ENCODE measurements at regions not wholly inside any gene's neighbourhood (a gene's known extent, or its start where the extent isn't known, plus 50 kb on each side); places are given as distances from the start of the nearest gene placed in this dataset.
"Not testable (repeated sequence)": the region's sequence is repeated elsewhere in the genome, so short reads cannot be mapped to it uniquely, and the experiment has no call there.

DNA sequence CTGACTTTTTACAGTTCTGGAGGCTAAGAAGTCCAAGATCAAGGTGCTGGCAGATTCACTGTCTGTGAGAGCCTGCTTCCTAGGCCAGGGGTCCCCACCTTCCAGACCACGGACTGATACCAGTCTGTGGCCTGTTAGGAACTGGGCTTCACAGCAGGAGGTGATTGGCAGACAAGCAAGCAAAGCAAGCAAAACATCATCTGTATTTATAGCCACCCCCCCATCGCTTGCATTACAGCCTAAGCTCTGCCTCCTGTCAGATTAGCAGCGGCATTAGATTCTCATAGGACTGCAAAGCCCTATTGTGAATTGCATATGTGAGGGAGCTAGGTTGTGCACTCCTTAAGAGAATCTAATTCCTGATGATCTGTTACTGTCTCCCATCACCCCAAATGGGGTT, 194.7 kb upstream of the THRB start:
- DNase-seq = no peak

DNA sequence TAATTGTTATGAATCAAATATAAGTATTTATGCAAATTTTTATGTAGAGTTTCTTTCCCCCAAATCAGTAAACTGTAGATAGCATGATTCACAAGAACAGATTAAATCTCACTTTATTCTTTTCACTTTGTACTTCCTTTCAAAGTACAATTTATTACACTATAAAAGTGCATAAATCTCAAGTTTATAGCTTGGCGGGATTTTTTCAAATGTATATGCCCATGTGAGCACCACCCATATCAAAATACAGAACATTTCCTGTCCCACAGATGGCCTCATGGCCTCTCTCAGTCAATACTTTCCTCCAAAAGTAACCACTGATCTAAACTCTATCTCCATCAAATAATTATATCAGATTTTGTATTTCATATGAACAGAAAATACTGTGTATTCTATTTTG, 196.1 kb upstream of the THRB start:
- DNase-seq = no peak

DNA sequence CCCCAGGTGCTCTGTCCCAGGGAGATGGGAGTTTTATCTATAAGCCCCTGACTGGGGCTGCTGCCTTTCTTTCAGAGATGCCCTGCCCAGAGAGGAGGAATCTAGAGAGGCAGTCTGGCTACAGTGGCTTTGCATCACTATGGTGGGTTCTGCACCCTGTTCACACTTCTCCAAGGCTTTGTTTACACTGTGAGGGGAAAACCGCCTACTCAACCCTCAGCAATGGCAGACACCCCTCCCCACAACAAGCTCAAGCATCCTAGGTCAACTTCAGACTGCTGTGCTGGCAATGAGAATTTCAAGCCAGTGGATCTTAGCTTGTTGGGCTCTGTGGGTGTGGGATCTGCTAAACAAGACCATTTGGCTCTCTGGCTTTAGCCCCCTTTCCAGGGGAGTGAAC, 204.4 kb upstream of the THRB start:
- DNase-seq = not testable (repeated sequence)

DNA sequence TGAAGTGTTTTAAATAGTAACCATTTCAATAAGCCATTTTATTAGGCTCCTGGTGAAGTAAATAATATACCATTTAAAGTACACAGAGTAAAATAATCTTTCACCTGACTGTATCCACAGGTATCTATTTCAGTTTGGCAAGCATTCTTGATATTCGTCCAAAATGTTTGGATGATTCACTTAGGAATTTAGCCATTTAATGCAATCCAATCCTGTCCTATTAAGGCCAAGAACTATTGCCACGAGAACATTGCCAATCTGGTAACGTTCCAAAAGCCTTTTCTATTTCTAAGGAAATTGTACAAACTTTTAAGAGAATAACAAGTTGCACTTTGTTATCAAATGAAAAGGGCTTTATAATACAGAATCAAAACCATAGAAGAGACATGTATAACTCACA, 209.8 kb upstream of the THRB start:
- no peak for DNase-seq

DNA sequence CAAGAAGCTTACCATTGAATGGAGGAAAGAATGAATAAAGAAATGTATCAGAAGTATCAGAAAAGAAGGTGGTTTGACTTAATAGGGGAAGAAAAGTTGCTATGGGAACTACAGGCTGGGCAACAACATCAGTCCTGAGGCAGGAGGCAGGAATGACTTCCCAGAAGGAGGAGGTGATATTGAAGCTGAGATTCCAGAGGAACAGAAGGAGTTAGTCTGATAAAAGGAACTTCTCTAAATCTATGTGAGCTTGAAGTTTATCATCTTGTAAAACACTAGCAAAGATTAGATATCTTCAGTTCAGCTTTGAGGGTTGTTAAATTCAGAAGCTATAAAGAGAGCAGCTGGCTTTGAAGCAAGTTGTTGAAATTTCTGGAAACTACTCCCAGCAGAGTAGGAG, 213.3 kb upstream of the THRB start:
- DNase-seq = no peak

DNA sequence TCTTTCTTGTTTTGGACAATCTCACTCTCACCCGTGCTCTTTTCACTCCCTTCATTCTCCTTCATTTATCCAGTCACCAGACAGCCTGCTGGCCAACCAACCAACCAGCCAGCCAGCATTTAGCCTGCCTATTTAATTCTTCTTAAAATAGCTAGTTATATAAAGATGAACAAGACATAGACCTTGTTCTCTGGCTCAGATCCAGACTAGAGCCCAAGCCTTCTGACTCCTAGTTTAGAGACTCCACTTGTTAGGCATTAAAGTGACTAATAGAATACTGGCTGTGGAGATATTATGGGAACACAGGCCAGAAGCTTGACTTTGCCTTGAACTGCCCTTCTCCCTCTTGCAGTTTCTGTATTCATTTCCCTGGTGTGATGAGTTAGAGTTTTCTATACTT, 215.3 kb upstream of the THRB start:
- DNase-seq = no peak

DNA sequence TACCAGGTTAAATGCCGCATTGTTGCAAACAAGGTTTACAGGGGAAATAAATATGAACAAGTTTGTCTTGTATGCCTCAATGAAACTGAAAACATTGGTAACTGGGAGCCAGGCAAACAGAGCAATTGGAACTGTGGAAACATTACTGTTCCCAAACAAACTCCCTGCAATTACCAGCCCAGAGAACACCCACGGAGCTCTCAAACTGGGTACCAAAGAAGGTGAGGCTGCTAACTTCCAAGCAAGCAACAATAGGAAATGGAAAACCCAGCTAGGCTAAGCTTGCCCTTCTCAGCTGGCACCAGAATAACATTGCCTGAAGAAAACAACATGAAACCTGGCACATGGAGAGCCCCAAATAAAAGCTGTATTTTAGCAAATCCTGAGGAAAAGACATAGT, 218.9 kb upstream of the THRB start:
- no peak for DNase-seq

DNA sequence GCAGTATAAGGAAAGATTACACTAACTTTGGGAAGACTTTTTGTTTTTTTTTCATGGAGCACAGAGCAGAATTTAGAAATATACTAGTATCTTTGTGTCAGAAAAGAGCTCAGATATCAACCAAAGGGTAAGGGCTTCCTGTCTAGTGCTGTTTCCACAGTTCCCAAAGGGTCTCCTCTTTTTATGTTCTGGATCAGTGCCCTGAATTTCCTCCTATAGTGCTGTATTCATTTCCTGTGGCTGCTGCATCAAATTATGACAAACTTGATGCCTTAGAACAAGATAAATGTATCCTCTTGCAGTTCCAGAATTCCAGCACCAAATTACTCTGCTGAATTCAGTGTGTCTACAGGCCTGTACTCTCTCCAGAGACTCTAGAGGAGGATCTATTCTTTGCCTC, 219.8 kb upstream of the THRB start:
- no peak for DNase-seq

DNA sequence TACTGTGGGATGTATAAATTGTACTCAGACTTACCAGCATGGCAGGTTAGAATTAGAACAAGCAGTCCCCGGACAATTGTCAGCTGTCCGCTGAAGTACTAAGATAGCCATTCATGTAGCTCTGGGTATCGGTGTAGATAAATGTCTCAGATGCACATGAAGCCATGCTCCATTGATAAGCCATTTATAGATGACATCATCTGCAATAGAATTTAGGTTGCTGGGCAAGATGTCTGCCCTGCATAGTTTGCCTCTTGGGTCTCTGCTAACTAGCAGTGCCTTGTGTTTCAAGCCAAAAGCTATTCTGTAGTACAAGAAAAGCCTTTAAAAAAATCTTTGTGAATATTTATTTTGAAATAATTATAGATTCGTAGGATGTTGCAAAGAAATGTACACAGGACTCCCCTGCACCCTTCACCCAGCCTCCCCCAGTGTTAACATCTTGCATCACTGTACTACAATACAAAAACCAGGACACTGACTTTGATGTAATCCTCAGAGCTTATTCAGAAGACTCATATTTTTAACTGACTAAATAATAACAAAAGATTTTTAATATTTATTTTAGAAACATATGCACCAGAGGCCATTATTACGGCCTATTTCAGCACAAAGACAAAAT, 220.6 kb upstream of the THRB start:
- no peak for DNase-seq

DNA sequence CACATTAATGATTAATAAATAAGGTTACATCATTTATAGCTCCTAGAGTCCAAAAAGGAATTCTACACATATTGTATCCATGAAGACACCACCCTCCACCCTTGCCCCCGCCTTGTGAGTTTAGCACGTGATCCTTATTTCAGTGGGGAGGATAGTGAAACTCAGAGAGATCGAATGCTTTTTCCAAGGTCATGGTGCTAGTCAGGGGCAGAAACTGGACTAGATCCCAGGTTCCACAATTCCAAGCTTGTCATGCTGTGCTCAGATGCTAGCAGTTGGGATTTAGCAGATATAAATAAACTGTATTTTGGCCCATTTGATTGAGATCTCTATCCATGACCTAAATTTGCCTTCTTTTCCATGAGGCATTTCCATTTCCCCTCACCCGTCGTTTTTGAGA, 227.4 kb upstream of the THRB start:
- no peak for DNase-seq

DNA sequence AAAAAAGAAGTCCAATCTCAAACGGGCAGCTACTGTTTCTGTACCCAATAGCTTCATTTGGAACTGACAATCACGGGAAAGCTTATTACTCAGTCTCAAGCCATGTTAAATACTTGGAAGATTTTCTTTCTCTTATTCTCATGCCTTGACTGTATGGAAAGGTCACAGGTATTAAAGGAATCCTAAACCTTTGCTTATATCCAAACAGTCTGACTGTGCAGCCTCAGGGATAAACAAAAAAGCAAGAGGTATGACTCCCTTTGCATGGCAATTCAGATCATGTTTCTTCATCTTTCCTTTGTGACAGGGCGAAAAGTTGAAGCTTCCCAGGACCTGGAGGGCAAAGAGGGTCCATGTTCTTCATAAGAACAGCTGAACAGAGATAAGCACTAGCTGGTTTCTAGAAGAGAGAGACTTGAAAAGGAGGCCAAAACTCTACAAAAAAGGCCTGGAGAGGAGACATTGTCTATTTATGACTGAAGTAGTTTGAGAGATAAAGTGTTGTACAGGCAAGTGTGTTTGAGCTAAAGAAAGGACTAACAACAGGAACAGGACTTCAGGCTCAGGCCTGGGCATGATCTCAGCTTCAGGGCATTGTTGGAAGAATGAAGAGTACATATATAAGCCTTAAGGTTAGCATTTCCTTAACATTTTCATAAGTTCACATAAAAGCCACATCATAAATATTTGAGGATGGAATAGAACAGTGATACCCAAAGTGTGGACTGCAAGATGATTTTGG, 231.0 kb upstream of the THRB start:
- no peak for DNase-seq

DNA sequence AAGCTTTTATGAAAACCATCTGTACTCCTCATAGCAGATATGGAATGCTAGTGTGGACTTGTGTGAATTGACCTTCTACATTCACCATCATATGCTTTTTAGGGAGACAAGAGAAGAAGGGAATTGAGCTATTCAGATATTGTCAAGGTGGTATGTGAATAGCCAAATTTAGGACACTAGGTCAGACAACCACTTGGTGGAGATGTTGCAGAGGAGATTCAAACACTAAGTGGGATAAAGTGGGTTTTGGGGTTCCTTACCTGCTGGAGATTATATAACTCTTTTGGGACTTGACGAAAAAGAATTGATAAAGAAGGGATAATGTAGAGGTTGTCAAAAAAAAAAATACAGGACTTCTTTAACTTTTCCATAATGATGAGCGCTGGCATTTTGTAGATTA, 231.8 kb upstream of the THRB start:
- DNase-seq = no peak

DNA sequence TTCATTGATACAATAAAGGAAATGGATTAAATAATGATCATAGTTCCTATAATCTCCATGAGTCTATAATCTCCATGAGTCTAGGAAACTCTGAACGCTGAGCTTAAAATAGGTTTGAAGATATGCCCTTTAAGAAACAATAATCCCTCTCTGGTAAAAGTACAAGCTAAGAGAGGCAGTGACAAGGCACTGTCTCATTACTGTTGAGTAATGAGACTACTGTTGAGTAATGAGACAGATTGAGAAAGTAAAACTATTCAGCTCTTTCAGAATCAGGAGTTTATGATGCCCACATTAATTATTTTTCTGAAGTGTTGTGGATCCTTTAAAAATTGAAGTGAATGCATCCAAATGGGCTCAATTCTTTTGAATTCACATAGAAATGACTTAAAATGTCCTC, 235.5 kb upstream of the THRB start:
- DNase-seq = no peak

DNA sequence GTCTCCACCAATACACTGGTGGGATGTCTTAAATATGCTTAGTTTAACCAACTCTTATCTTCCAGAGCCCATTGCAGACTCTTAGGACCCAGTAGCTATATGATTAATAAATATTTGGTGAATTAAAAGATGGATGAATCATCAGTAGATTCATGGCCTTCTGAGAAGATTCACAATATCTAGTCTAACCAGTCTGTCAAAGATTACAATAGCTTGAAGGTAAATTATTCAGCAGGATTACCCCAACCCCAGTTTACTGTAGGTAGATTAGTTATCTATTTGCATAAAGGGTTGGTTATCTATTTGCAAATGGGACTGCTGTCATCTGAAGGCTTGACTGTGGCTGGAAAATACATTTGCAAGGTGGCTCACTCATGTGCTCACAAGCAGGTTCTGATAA, 239.4 kb upstream of the THRB start:
- no peak for DNase-seq

DNA sequence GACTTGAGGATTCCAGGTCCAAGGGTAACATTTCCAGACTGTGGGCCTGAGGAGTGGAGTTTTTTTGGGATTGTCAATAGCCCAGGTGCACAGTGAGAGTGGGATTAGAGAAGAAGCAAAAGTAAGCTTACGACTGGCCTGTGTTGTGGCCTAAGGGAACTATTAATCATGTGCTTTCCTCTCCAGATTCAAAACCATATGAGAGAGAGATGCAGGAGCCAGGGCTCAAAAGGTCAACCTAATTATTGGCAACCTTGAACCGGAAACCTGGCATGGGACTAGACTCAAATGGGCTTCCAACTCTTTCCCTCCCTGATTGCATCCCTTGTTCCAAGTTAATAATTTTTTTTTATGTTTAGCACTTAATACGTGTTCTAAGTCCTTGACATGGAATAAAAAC, 242.1 kb upstream of the THRB start:
- no peak for DNase-seq

DNA sequence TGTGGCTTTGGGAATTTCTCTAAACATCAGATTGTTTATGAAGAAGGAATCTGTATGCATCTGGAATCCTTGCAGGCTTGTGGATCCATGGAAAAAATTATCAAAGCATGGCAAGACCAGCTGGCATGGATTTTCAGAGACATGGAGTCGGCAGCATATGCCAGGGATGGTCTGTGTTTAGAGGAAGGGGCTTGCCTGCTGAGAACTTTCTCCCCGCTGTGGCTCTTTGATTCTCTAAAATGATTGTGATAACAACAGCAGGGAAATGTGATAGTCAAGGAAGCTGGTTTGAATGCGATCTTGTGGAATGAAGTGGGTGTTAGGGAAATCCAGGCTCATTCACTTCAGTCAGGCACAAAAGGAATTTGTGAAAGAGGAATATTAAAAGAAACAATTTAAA, 245.7 kb upstream of the THRB start:
- DNase-seq = no peak

DNA sequence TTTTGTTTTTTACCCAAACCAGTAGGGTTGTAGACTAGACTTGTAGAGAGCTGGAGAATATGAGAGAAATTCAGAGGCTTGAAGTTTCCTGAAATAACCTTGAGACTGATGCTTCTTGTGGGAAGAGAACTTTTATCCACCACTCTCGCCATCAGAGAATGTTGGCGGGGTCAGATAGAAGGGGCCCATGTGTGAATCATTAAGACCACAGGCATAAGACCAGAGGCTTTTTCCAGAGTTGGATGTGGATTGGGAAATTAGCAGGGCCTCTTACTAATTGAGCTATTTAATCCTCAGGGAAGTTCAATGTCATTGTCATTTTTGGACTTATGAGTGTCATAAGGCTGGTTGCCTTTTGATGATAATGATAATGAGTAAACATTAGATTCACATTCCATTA, 246.9 kb upstream of the THRB start:
- no peak for DNase-seq

DNA sequence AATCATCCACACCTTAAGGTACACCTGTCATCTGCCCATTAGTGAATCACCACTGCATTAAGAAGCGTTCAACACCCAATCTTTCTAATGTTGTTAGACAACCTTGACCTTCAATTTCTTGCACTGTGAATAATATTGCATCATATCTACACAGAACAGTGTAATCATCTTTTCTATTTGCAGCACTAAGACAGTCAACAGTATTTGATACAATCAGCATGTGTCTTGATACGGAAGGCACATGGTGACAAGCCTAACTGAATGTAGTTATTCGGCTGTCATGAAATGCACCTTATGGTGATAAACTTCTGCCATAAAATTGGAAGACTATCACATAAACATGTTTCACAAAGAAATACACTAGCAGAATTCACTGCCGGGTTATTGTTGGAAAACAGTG, 253.9 kb upstream of the THRB start:
- no peak for DNase-seq

DNA sequence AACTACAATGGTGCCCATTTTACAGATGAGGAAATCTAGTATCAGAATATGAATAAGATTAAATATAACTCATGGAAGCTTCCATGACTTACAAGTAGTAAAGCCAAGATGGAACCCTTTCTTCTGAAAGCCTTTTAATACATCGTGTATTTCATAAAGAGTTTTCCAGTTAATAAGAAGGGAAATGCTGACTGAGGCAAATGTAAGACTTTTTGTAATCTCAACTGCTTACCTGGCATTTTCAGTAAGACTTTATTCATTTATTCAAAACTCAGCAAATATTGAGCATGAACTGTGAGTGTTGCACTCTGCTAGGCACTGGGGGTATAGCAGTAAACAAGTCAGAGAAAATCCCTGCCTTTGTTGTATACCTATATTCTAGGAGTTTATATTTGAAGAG, 256.4 kb upstream of the THRB start:
- DNase-seq = no peak

DNA sequence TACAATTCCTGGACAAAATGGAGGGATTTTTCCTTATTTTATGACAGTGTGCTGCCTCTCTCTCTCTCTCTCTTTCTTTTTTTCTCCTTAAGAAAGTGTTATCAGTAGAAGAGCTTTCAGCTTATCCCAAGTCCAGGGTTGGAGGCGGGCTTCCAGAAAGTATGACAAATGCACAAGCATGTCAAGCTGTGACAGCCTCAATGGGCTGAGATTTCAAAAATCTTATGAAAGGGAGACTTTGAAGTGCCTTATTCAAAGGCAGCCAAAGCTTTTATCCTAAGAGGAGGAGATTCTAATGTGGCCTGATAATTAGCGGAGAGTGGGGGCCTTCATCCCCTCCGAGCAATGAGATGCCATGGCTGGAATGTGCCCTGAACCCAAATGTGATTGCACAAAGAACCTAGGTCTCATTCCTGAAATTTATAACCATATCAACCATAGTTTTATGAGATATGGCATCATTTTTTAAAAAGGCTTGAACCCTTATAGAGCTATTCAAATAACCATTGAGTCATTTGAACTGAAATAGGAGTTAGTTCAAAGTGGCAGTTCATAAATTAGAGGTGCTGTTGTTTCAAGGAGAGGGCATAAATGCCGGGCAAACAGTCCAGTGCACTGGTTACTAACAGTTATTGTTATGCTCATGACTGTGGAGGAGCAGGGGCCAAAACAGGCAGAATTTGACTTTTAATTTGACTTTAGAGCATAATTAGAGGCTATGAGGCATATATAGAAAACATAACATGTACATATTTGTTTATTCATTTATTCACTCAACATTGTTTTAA, 261.6 kb upstream of the THRB start:
- no peak for DNase-seq

DNA sequence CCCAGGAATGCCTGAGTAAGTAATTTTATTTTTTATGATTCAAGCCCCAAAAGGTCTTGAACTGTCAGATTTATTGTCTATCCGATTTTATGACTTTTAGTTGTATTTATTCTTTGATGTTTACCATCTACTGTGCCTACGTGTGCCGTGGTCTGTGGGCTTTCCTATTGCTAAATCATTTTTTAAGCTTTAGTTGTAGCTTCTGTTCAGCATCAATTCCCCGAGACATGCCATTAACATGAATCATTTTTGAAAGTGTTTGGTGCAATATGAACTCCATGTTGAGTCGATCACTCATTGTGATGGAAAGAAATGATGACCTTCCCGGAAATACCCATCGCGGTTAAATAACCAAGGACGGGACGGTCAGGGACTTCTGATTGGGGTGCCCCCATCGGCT, 268.7 kb upstream of the THRB start:
- no peak for DNase-seq

DNA sequence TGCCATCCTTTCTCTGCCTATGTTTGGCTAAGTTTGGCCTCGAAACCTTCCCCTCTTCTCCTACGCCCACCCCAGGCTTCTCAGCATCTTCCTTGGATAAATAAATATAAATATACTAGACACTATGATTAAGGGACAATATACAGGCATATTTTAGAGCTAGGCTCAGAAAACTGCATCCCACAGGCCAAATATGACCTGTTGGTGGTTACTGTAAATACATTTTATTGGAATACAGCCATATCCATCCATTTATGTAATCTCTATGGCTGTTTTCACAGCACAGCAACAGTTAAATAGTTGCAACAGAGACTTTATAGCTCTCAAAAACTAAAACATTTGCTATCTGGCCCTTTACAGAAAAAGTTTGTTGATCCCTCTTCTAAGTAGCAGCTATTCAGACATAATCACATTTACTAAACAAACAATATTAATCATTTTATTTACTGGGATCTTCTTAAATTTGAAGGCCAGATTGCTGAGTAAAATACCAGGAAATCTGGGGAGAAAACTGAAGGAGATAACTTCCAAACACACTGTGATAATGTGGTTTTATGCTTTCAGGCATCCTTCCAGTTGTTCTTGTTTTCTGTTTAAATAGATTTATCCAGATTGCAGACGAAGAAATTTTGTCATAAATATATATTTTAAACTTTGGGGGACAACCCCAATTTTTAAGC, 269.7 kb upstream of the THRB start:
- no peak for DNase-seq

DNA sequence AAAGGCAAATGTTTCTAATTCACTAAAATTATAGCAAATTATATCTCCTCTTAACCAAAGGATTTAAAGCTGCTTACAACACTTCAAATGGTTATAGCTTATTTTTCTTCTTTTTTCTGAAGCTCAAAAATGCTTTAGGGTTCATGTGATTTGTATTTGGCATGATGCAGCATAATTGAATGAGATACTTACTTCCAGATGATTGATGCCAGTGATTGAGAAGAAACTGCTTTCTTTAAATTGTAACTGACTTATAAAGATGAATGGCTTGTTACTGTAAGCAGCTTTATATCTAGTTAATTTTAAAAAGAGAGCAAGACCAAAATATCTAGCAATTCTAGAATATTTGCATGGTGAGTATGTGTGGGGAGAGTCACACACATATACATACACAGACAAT, 270.7 kb upstream of the THRB start:
- no peak for DNase-seq

DNA sequence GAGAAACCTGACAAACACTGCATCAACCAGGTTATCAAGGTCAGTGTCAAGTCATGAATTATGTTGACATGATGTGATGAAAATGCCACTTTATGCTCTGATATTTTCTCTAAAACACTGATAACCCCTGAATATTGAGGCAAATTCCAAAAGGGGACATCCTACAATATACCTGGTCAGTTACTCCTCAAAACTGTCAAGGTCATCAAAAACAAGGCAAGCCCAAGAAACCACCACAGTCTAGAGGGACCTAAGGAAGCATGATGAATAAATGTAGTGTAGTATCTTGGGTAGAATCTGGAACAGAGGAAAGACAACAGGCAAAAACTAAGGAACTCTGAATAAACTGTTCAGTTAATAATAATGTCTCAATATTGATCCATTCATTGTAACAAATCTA, 275.3 kb upstream of the THRB start:
- DNase-seq = no peak
